Astrocyte of the hippocampus (primary cell): ENCODE measurements at regions not wholly inside any gene's neighbourhood (a gene's known extent, or its start where the extent isn't known, plus 50 kb on each side); places are given as distances from the start of the nearest gene placed in this dataset.

Source experiments
- DNase-seq: peaks from one replicate; pipeline ENCODE4 v3.0.0; 2011; ENCODE audit warnings: low read depth, low spot score

- no peak for DNase-seq
These were observed 549.1 kb downstream of the RERGL start for GRCh38 chr12:17540921-17541320.

DNA sequence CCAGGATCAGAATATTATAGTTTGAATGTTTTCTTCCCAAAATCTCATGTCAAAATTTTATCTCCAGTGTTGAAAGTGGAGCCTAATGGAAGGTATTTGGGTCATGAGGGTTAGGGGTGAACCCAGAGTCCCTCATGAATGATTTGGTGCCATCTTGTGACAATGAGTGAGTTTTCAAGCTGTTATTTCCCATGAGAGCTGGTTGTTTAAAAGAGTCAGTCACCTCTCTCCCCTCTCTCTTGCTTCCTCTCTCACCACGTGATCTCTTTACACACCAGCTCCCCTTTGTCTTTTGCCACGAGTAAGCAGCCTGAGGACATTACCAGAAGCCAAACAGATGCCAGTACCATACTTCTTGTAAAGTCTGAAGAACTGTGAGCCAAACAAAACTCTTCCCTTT is 561.6 kb downstream of the RERGL start:
- DNase-seq = no peak

- no peak for DNase-seq
These were observed 563.0 kb downstream of the RERGL start for GRCh38 chr12:17527021-17527420.

GRCh38 chr12:17511369-17511768 is 578.6 kb downstream of the RERGL start:
- no peak for DNase-seq

DNA sequence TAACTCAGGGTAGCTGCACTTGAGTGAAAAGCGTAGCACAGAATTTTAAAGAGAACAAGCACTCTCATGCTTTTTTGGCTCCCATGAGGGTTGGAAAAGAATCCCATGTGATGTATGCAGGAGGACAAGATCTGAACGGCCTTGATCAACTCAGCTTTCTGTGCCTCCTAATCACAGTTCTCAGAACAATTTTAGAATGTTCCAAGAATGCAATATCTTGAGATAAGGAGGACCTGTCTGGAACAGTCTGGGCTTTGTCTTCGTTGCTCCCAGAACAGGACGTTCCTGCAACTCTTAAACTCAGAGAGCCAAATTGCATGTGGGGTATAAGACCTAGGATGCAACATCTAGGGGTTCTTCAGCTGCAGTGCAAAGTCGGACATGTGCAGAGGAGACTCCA is 582.7 kb downstream of the RERGL start:
- DNase-seq = no peak

GRCh38 chr12:17503742-17504141 is 586.3 kb downstream of the RERGL start:
- DNase-seq = no peak

GRCh38 chr12:17489452-17489851 is 600.5 kb downstream of the RERGL start:
- DNase-seq = no peak

- no peak for DNase-seq
These were observed 610.9 kb downstream of the RERGL start for GRCh38 chr12:17478908-17479673.

DNA sequence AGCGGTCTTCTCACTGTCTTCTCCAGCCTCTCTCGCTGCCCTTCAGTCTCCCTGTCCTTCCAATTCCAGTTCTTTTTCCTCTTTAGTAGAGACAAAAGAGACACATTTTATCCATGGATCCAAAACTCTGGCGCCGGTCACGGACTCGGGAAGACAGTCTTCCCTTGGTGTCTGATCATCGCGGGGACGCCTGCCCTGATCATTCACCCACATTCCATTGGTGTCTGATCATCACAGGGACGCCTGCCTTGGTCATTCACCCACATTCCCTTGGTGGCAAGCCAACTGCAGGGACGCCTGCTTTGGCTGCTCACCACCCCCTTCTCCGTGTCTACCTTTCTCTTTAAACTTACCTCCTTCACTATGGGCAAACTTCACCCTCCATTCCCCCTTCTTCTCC is 619.5 kb downstream of the RERGL start:
- DNase-seq = no peak

DNA sequence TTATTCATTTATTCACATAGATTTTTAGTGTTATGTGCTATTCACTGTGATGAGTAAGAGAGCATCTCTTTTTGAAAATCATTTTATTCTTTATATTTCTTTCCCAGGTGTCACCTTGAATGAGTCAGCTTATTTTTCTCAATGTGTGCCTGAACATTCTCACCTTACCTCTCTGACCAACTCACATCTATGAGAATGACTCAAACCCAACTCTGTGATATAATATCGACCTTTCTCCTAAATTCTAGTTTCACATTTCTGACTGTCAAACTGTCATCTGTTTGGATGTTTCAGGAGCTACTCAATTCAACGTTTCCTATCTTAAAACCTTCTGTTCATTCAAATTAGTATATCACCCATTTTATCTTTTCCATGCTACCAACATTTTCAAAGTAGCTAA is 630.8 kb downstream of the RERGL start:
- DNase-seq = no peak

GRCh38 chr12:17456486-17456885 is 633.5 kb downstream of the RERGL start:
- DNase-seq = no peak

GRCh38 chr12:17438141-17438540 is 651.9 kb downstream of the RERGL start:
- no peak for DNase-seq

DNA sequence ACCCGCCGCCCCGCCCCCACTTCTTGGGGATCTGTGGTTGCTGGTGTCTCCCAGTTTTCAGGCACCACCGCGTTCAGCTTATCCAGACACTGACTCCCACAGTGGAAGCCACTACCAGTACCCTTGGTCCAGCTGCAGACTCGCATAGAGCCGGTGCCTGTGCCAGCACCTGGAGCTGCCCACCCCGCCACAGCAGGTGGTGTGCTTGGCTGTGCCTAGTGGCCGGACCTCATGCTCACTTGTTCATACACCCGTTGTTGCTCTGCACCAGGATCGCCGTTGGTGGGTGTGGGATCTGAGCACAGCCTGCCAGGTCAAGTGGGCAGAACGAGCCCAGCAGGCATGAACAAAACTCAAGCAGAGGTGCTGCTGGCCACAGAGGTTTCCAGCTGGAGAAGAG is 673.2 kb downstream of the RERGL start:
- no peak for DNase-seq

- DNase-seq = no peak
These were observed 675.4 kb downstream of the RERGL start for GRCh38 chr12:17414596-17414995.

- no peak for DNase-seq
These were observed 678.3 kb downstream of the RERGL start for GRCh38 chr12:17411662-17412061.

DNA sequence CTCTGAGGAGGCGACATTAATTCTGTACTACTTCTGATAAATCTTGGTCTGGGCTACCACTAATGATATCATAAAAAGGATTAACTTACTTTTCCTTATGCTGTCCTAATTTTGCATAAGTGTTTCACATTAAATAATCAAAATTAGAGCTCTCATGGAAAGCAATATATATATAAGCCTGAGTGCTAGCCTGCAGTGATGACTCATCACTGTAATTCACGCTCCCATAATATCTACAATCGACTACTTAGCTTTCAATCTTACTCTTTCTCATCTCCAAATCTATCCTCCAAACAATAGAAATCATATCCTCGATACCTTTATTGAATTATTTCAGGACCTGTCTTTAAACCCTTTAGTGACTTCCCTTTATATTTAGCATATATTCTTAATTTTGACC is 701.3 kb downstream of the RERGL start:
- DNase-seq = no peak

DNA sequence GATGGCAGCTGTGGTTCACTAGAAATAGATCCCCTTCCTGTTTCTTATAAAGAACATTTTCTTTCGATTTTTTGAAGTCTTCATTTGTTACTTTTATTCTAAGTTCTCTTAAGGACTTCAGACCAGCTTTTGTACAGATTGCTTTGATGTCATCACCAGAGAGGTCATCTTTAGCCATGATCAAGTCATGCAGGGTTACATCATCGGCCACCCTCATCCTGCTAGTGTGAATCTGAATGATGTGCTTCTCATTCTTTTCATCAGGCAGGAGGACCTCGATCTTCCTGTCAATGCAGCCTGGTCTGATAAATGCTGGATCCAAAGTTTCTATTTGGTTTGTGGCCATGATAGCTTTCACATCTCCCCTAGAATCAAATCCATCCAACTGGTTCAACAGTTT is 706.7 kb downstream of the RERGL start:
- no peak for DNase-seq

- DNase-seq = no peak
These were observed 708.8 kb downstream of the RERGL start for GRCh38 chr12:17381211-17381610.

GRCh38 chr12:17372508-17372907 is 717.5 kb downstream of the RERGL start:
- DNase-seq = no peak

DNA sequence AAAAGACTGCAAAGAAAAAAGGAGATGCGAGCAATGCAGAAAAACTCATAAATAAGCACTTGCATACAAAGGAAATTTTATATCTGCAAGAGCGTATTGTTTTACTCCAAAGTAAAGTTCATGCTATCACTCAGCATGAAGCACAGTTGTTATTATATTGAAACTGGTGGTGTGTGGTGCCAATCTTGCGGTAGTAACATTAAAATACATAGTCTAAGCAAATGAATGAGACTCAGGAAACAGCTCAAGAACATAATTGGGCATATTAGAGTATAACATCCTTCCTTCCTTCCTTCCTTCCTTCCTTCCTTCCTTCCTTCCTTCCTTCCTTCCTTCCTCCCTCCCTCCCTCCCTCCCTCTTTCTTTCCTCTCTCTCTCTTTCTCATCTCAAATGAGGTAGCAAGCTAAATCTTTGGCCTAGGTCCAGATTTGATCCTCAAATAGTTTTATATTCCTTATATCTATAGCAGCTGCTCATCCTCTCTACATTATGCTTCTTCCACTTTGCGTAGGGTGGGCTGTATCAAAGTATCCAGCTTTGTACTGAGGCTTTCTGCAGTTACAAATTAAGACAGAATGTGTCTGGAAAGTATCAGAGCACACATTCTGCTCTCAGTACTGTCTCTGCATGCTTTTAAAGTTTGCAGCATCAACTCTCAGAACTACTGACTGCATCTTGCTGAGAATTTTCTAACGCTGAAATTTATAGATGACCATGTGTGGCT is 718.3 kb downstream of the RERGL start:
- DNase-seq = no peak

- no peak for DNase-seq
These were observed 719.4 kb downstream of the RERGL start for GRCh38 chr12:17370621-17371020.

GRCh38 chr12:17369556-17369955 is 720.4 kb downstream of the RERGL start:
- no peak for DNase-seq

GRCh38 chr12:17361224-17361623 is 728.8 kb downstream of the RERGL start:
- no peak for DNase-seq
